Endothelial cell of umbilical vein (primary cell): ENCODE measurements at regions not wholly inside any gene's neighbourhood (a gene's known extent, or its start where the extent isn't known, plus 50 kb on each side); places are given as distances from the start of the nearest gene placed in this dataset.

Experiments
- BruUV-seq: library from RNA; stranded (reverse); fragments of 400-500 nt; replicated peaks from 2 replicates; lab custom pipeline; 2021; lab: Mats Ljungman, UMichigan
- CTCF ChIA-PET: fragments of 300-600, 350-600 bp; sonication (Branson Sonifier 250); formaldehyde crosslinking; loops from one replicate; lab custom pipeline; 2021; ENCODE audit warnings: antibody characterized with exemption, inconsistent platforms; lab: Charles Lee
- POLR2A ChIA-PET: fragments of 300-600, 350-600 bp; sonication (Branson Sonifier 250); formaldehyde crosslinking; loops from one replicate; lab custom pipeline; 2021; ENCODE audit warnings: antibody characterized with exemption, inconsistent platforms; lab: Charles Lee
- DNase-seq: peaks from one replicate; pipeline ENCODE4 v3.0.0-alpha.2; 2011; ENCODE audit warnings: low read depth, low spot score
- FAIRE-seq: peaks from 2 replicates; lab custom pipeline; 2011; peaks lifted over from hg19 to GRCh38; lab: Jason Lieb, UNC
- H2AFZ ChIP-seq: 2 replicates; pipeline ENCODE4 v1.6.0; 2012; ENCODE audit warnings: low read depth, low read length, control low read depth, inconsistent platforms
- H3K27ac ChIP-seq: 2 replicates; pipeline ENCODE4 v1.5.1; 2011; ENCODE audit warnings: low read depth, mild to moderate bottlenecking, control low read depth, low read length, moderate library complexity; ENCODE audit not compliant: insufficient read depth
- H3K27me3 ChIP-seq, 2 experiments: 2 replicates each; pipeline versions ENCODE4 v1.6.0 to v1.6.1; 2011; ENCODE audit warnings: low read length in 2 of 2, mixed read lengths in 1 of 2; ENCODE audit not compliant: control insufficient read depth in 2 of 2, insufficient read depth in 2 of 2
- H3K36me3 ChIP-seq, 2 experiments: 2 replicates in 1 of 2; 3 replicates in 1 of 2; pipeline ENCODE4 v1.5.1; 2011; ENCODE audit warnings: low read length in 2 of 2, mild to moderate bottlenecking in 1 of 2, moderate library complexity in 1 of 2; ENCODE audit not compliant: control insufficient read depth in 2 of 2, insufficient read depth in 2 of 2; ENCODE audit errors: extremely low read depth in 1 of 2
- H3K4me1 ChIP-seq: 3 replicates; pipeline ENCODE4 v1.5.1; 2011; ENCODE audit warnings: mild to moderate bottlenecking, low read length; ENCODE audit not compliant: control insufficient read depth, insufficient read depth; ENCODE audit errors: extremely low read depth
- H3K4me2 ChIP-seq: 2 replicates; pipeline ENCODE4 v1.6.1; 2011; ENCODE audit warnings: low read length, control low read depth, mixed read lengths; ENCODE audit not compliant: insufficient read depth
- H3K4me3 ChIP-seq, 3 experiments: fragments of 200-600 bp in 1 of 3; sonication (generic), shearing (Covaris generic) in 1 of 3; replicated peaks in 1 of 3; 2 replicates each; pipeline ENCODE4 v1.5.1; 2011 to 2016; ENCODE audit warnings: control low read depth in 3 of 3, low read length in 3 of 3, mild to moderate bottlenecking in 2 of 3, inconsistent platforms in 1 of 3, low read depth in 1 of 3, moderate library complexity in 1 of 3; ENCODE audit not compliant: insufficient read depth in 1 of 3
- H3K79me2 ChIP-seq: 2 replicates; pipeline ENCODE4 v1.6.0; 2012; ENCODE audit warnings: low read length, inconsistent platforms; ENCODE audit not compliant: control insufficient read depth, insufficient read depth
- H3K9ac ChIP-seq: replicated peaks from 2 replicates; pipeline ENCODE3; 2011; ENCODE audit warnings: low read length, control low read depth; ENCODE audit not compliant: insufficient read depth; ENCODE audit errors: extremely low read depth
- H3K9me1 ChIP-seq: replicated peaks from 3 replicates; pipeline ENCODE4 v1.6.0; 2011; ENCODE audit warnings: mild to moderate bottlenecking, low read length; ENCODE audit not compliant: control insufficient read depth, insufficient read depth; ENCODE audit errors: extremely low read depth
- H3K9me3 ChIP-seq: replicated peaks from 2 replicates; pipeline ENCODE4 v1.5.1; 2012; ENCODE audit warnings: low read length, inconsistent platforms; ENCODE audit not compliant: control insufficient read depth, insufficient read depth
- H4K20me1 ChIP-seq: replicated peaks from 2 replicates; pipeline ENCODE3; 2011; ENCODE audit warnings: mild to moderate bottlenecking, low read length; ENCODE audit not compliant: control insufficient read depth, insufficient read depth; ENCODE audit errors: extremely low read depth
- EZH2 ChIP-seq: IDR thresholded peaks from 2 replicates; pipeline ENCODE4 v1.6.1; 2012; ENCODE audit warnings: borderline replicate concordance, low read depth, mild to moderate bottlenecking, moderate library complexity, low read length, inconsistent platforms; ENCODE audit not compliant: severe bottlenecking
- FOS ChIP-seq: IDR thresholded peaks from 2 replicates; pipeline ENCODE4 v1.6.1; 2011; ENCODE audit warnings: mild to moderate bottlenecking, low read length, moderate library complexity, borderline replicate concordance; ENCODE audit not compliant: insufficient read depth
- GATA2 ChIP-seq: IDR thresholded peaks from 2 replicates; pipeline ENCODE4 v1.7.0; 2011; ENCODE audit warnings: low read depth, mild to moderate bottlenecking, moderate library complexity, mixed read lengths, low read length; ENCODE audit not compliant: insufficient read length, insufficient read depth
- JUN ChIP-seq: IDR thresholded peaks from 2 replicates; pipeline ENCODE4 v1.6.1; 2011; ENCODE audit warnings: borderline replicate concordance, low read depth; ENCODE audit not compliant: insufficient read length, insufficient read depth
- MYC ChIP-seq: IDR thresholded peaks from one replicate; pipeline ENCODE4 v1.6.1; 2011; ENCODE audit warnings: mild to moderate bottlenecking, low read depth, low read length
- POLR2A ChIP-seq: IDR thresholded peaks from 2 replicates; pipeline ENCODE4 v1.6.1; 2012; ENCODE audit warnings: low read depth, mild to moderate bottlenecking, control low read depth, low read length
- POLR2AphosphoS5 ChIP-seq: IDR thresholded peaks from 2 replicates; pipeline ENCODE4 v1.6.1; 2012; ENCODE audit warnings: low read depth, mild to moderate bottlenecking, control low read depth, low read length, moderate library complexity; ENCODE audit not compliant: insufficient read depth
- dilution Hi-C: fragments of 300-500 bp; cut with MboI; formaldehyde crosslinking; loops from one replicate; pipeline ENCODE4 v1.15.0; 2019; ENCODE audit warnings: low sequenced_read_pairs; ENCODE audit not compliant: extremely low pct_ligation_motif_present
- intact Hi-C: fragments of 100-400 bp; cut with micrococcal nuclease; formaldehyde crosslinking; loops from one replicate; pipeline ENCODE4 v1.10.0; 2022
- TF ChIP-seq, protein P1 (sequence below): IDR thresholded peaks from 2 replicates; pipeline ENCODE4 v1.6.1; 2011; ENCODE audit not compliant: insufficient read depth, insufficient read length
- TF ChIP-seq, protein P2 (sequence below), 2 donors: IDR thresholded peaks; 1 replicate in 1 of 2; 2 replicates in 1 of 2; pipeline ENCODE4 v1.5.1; 2011; ENCODE audit warnings: low read length in 2 of 2, mild to moderate bottlenecking in 2 of 2, moderate library complexity in 2 of 2, control low read depth in 1 of 2, inconsistent platforms in 1 of 2, low read depth in 1 of 2; ENCODE audit not compliant: insufficient read depth in 1 of 2; ENCODE audit errors: extremely low read depth in 1 of 2

DNA sequence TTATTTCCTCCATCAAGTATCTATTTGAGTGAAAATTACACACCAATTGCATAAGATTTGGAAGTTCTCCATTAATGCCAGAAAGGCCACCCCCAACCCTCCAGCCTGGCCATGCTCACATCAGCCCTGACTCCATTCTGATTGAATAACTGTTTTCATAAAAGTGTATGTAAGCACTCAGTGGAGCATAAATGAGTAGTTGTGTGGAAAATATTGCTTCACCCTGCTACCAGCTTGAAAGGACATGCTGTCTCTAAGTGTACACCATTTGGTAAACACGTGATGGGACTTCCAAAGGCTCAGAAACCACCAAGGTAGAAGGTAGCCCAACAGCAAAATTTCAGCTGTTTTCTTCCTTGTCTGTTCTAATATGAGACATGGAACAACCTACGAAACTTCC is 393.8 kb downstream of the ZNF385D start:
- H3K27ac ChIP-seq: no peak overlapping the region
- no peak overlapping the region for H3K4me2 ChIP-seq
- H3K27me3 ChIP-seq: no peaks in the 10 kb centered on the region
- no TSS peak for BruUV-seq
- H3K9me1 ChIP-seq: no peaks in the 10 kb centered on the region
- no peak overlapping the region for H3K4me3 ChIP-seq
- no peak for DNase-seq
- no peaks in the 10 kb centered on the region for H3K4me1 ChIP-seq
- H4K20me1 ChIP-seq: no peaks in the 10 kb centered on the region
- H3K36me3 ChIP-seq: no peaks in the 10 kb centered on the region
- TF ChIP-seq FOS: no peak
- TF ChIP-seq GATA2: no peak
- TF ChIP-seq EZH2: no peak
- TF ChIP-seq, protein P1, sequence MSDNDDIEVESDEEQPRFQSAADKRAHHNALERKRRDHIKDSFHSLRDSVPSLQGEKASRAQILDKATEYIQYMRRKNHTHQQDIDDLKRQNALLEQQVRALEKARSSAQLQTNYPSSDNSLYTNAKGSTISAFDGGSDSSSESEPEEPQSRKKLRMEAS: no peak
- no peak for TF ChIP-seq POLR2A
- TF ChIP-seq MYC: no peak
- no peak for TF ChIP-seq POLR2AphosphoS5
- TF ChIP-seq, protein P2, sequence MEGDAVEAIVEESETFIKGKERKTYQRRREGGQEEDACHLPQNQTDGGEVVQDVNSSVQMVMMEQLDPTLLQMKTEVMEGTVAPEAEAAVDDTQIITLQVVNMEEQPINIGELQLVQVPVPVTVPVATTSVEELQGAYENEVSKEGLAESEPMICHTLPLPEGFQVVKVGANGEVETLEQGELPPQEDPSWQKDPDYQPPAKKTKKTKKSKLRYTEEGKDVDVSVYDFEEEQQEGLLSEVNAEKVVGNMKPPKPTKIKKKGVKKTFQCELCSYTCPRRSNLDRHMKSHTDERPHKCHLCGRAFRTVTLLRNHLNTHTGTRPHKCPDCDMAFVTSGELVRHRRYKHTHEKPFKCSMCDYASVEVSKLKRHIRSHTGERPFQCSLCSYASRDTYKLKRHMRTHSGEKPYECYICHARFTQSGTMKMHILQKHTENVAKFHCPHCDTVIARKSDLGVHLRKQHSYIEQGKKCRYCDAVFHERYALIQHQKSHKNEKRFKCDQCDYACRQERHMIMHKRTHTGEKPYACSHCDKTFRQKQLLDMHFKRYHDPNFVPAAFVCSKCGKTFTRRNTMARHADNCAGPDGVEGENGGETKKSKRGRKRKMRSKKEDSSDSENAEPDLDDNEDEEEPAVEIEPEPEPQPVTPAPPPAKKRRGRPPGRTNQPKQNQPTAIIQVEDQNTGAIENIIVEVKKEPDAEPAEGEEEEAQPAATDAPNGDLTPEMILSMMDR (IDR thresholded peaks at IDR 0.05; ENCODE audit: extremely low read depth in 1 of 2, insufficient read depth in 1 of 2, low read depth in 1 of 2, low read length in 2 of 2): no peak
- TF ChIP-seq JUN: no peak
- no peak overlapping the region for H2AFZ ChIP-seq
- no peaks in the 10 kb centered on the region for H3K79me2 ChIP-seq
- H3K9ac ChIP-seq: no peak overlapping the region
- CTCF ChIA-PET: interaction anchor here (1.2 kb wide), 2 partner anchors 8 to 12 kb away, joined by 3 read pairs; no protein-coding TSS in a partner anchor
- no peak for FAIRE-seq
- dilution Hi-C loops (no loop called here), intact Hi-C loops (no loop called here)
- POLR2A ChIA-PET: no interaction called here
- no peaks in the 10 kb centered on the region for H3K9me3 ChIP-seq
